ENCODE measurements at regions not wholly inside any gene's neighbourhood (a gene's known extent, or its start where the extent isn't known, plus 50 kb on each side); places are given as distances from the start of the nearest gene placed in this dataset.

- dilution Hi-C loops (cut with MboI; ENCODE audit: extremely low pct_ligation_motif_present, low sequenced_read_pairs) (no loop called here), intact Hi-C loops (cut with micrococcal nuclease) (no loop called here)
- Histone ChIP-seq H3K27ac (ENCODE audit: insufficient read depth, low read depth, low read length) (no peak overlapping the region), H3K9ac (replicated peaks; ENCODE audit: extremely low read depth, insufficient read depth, low read length) (no peak overlapping the region), H3K9me3 (replicated peaks; ENCODE audit: control insufficient read depth, insufficient read depth, low read length) (no peaks in the 10 kb centered on the region), H3K4me2 (ENCODE audit: insufficient read depth, low read length) (no peak overlapping the region), H3K4me3 (replicated peaks in 1 of 3; ENCODE audit: insufficient read depth in 1 of 3, low read depth in 1 of 3, low read length in 3 of 3) (no peak overlapping the region), H3K9me1 (replicated peaks; ENCODE audit: control insufficient read depth, extremely low read depth, insufficient read depth, low read length) (no peaks in the 10 kb centered on the region), H4K20me1 (replicated peaks; ENCODE audit: control insufficient read depth, extremely low read depth, insufficient read depth, low read length) (no peaks in the 10 kb centered on the region), H3K4me1 (ENCODE audit: control insufficient read depth, extremely low read depth, insufficient read depth, low read length) (no peaks in the 10 kb centered on the region), H2AFZ (ENCODE audit: low read depth, low read length) (no peak overlapping the region), H3K27me3 (ENCODE audit: control insufficient read depth in 2 of 2, insufficient read depth in 2 of 2, low read length in 2 of 2) (no peaks in the 10 kb centered on the region), H3K79me2 (ENCODE audit: control insufficient read depth, insufficient read depth, low read length) (no peaks in the 10 kb centered on the region), H3K36me3 (ENCODE audit: control insufficient read depth in 2 of 2, extremely low read depth in 1 of 2, insufficient read depth in 2 of 2, low read length in 2 of 2) (no peaks in the 10 kb centered on the region)
- no peak for TF ChIP-seq MYC (IDR thresholded peaks at IDR 0.05; ENCODE audit: low read depth, low read length)
- TF ChIP-seq FOS (IDR thresholded peaks at IDR 0.05; ENCODE audit: borderline replicate concordance, insufficient read depth, low read length): no peak
- TF ChIP-seq POLR2A (IDR thresholded peaks at IDR 0.05; ENCODE audit: low read depth, low read length): no peak
- TF ChIP-seq CTCF (IDR thresholded peaks at IDR 0.05; ENCODE audit: extremely low read depth in 1 of 2, insufficient read depth in 1 of 2, low read depth in 1 of 2, low read length in 2 of 2): no peak
- no peak for TF ChIP-seq EZH2 (IDR thresholded peaks at IDR 0.05; ENCODE audit: borderline replicate concordance, low read depth, low read length, severe bottlenecking)
- TF ChIP-seq POLR2AphosphoS5 (IDR thresholded peaks at IDR 0.05; ENCODE audit: insufficient read depth, low read depth, low read length): no peak
- no peak for TF ChIP-seq MAX (IDR thresholded peaks at IDR 0.05; ENCODE audit: insufficient read depth, insufficient read length)
- no peak for TF ChIP-seq GATA2 (IDR thresholded peaks at IDR 0.05; ENCODE audit: insufficient read depth, insufficient read length, low read depth, low read length)
- no peak for TF ChIP-seq JUN (IDR thresholded peaks at IDR 0.05; ENCODE audit: borderline replicate concordance, insufficient read depth, insufficient read length, low read depth)
- BruUV-seq (replicated peaks): no TSS peak
- DNase-seq (ENCODE audit: low read depth, low spot score) (no peak), FAIRE-seq (no peak)
- POLR2A ChIA-PET: no interaction called here
- CTCF ChIA-PET: no interaction called here
Observed at GRCh38 chr11:28476049-28476448, 367.9 kb downstream of the METTL15 start.
